ENCODE measurements at regions not wholly inside any gene's neighbourhood (a gene's known extent, or its start where the extent isn't known, plus 50 kb on each side); places are given as distances from the start of the nearest gene placed in this dataset.
"Not testable (repeated sequence)": the region's sequence is repeated elsewhere in the genome, so short reads cannot be mapped to it uniquely, and the experiment has no call there.

- no peak for DNase-seq (ENCODE audit: low read depth)
- TF ChIP-seq CTCF (conservative IDR thresholded peaks at IDR 0.05; ENCODE audit: low read length): no peak
- no peak overlapping the region for H3K4me3 ChIP-seq (ENCODE audit: low read length)
These were observed 95.1 kb upstream of the CCNG1 start for GRCh38 chr5:163342306-163342705.

GRCh38 chr5:163345216-163345615, 92.2 kb upstream of the CCNG1 start:
- TF ChIP-seq CTCF (conservative IDR thresholded peaks at IDR 0.05; ENCODE audit: low read length): no peak
- no peak for DNase-seq (ENCODE audit: low read depth)
- H3K4me3 ChIP-seq (ENCODE audit: low read length): no peak overlapping the region

- peak; percentile 52 for DNase-seq (ENCODE audit: low read depth)
- TF ChIP-seq CTCF (conservative IDR thresholded peaks at IDR 0.05; ENCODE audit: low read length): peak; percentile 81
- H3K4me3 ChIP-seq (ENCODE audit: low read length): no peak overlapping the region
These were observed 89.7 kb upstream of the CCNG1 start for GRCh38 chr5:163347671-163348070.

- DNase-seq (ENCODE audit: low read depth): peak; percentile 1
- no peak for TF ChIP-seq CTCF (conservative IDR thresholded peaks at IDR 0.05; ENCODE audit: low read length)
- no peak overlapping the region for H3K4me3 ChIP-seq (ENCODE audit: low read length)
These were observed 87.3 kb upstream of the CCNG1 start for GRCh38 chr5:163350083-163350482.

GRCh38 chr5:163352531-163352930, 84.9 kb upstream of the CCNG1 start:
- no peak for TF ChIP-seq CTCF (conservative IDR thresholded peaks at IDR 0.05; ENCODE audit: low read length)
- no peak for DNase-seq (ENCODE audit: low read depth)
- no peak overlapping the region for H3K4me3 ChIP-seq (ENCODE audit: low read length)

GRCh38 chr5:163355811-163356210, 81.6 kb upstream of the CCNG1 start:
- not testable (repeated sequence) for DNase-seq (ENCODE audit: low read depth); H3K4me3 ChIP-seq (ENCODE audit: low read length)

GRCh38 chr5:163357636-163358035, 79.8 kb upstream of the CCNG1 start:
- DNase-seq (ENCODE audit: low read depth): no peak
- no peak overlapping the region for H3K4me3 ChIP-seq (ENCODE audit: low read length)
- TF ChIP-seq CTCF (conservative IDR thresholded peaks at IDR 0.05; ENCODE audit: low read length): no peak

GRCh38 chr5:163360656-163361055, 76.7 kb upstream of the CCNG1 start:
- DNase-seq (ENCODE audit: low read depth): no peak

More at GRCh38 chr5:163360656-163361055, 76.7 kb upstream of the CCNG1 start:
- no peak overlapping the region for H3K4me3 ChIP-seq (ENCODE audit: low read length)
- TF ChIP-seq CTCF (conservative IDR thresholded peaks at IDR 0.05; ENCODE audit: low read length): no peak

All from AG10803 (cell line).